ENCODE measurements at regions not wholly inside any gene's neighbourhood (a gene's known extent, or its start where the extent isn't known, plus 50 kb on each side); places are given as distances from the start of the nearest gene placed in this dataset.

GRCh38 chr11:94717667-94718066 lies 50.5 kb upstream of the AMOTL1 start:
- no peak for TF ChIP-seq CTCF (IDR thresholded peaks at IDR 0.05)
- no peak for TF ChIP-seq POLR2A (IDR thresholded peaks at IDR 0.05)

Data from esophagus squamous epithelium (tissue), 4 donors.